ENCODE measurements at regions not wholly inside any gene's neighbourhood (a gene's known extent, or its start where the extent isn't known, plus 50 kb on each side); places are given as distances from the start of the nearest gene placed in this dataset.

DNA sequence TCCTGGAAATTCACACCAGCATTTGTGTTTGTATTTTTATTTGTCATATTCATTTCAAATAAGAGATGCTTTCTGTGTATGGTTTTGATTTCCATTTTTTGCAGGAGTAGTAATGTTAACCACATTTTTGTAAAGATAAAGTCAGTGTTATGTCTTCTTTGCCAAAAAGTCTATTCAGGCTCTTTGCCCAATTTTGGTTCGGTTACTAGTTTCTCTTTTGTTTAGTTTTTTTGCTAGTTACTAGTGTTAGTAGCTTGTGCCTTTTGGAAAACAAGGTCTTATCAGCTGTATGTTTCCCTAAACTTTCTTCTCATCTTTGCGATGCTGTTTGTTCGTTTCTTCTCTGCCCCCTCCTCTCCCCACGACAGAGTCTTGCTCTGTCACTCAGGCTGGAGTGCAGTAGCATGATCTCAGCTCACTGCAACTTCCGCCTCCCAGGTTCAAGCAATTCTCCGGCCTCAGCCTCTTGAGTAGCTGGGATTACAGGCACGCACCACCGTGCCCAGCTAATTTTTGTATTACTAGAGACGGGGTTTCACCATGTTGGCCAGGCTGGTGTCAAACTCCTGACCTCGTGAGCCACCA lies 112.3 kb upstream of the GRK3 start (continued):
- no peak for TF ChIP-seq ZNF101 (CRISPR knock-in tag; IDR thresholded peaks at IDR 0.05; ENCODE audit: borderline replicate concordance, low read depth)
- no peak for TF ChIP-seq ZNF713 (CRISPR knock-in tag; IDR thresholded peaks at IDR 0.05)
- TF ChIP-seq HDAC2 (CRISPR knock-in tag; IDR thresholded peaks at IDR 0.05) = no peak

GRCh38 chr22:25453058-25453457 lies 111.4 kb upstream of the GRK3 start:
- CTCF ChIA-PET (ENCODE audit: low intra/inter-chr PET ratio, low total read pairs) = no interaction called here
- no peak for DNase-seq (ENCODE audit: low spot score)
- H4K20me1 ChIP-seq (ENCODE audit: insufficient read depth, low read length) = peaks cover 26% of the 10 kb centered on the region
- H3K9me3 ChIP-seq (ENCODE audit: low read length) = no peaks in the 10 kb centered on the region
- no peak for FAIRE-seq
- H3K4me1 ChIP-seq (ENCODE audit: insufficient read depth, low read length) = peaks cover 35% of the 10 kb centered on the region
- H3K27me3 ChIP-seq (ENCODE audit: control insufficient read depth in 1 of 2, insufficient read depth in 2 of 2, low read length in 2 of 2) = no peaks in the 10 kb centered on the region; a peak in 1 of 5 replicates
- POLR2A ChIA-PET = no interaction called here
- H2AFZ ChIP-seq (ENCODE audit: low read length) = no peak overlapping the region
- BruUV-seq (replicated peaks) = no TSS peak
- no peak overlapping the region for H3K9ac ChIP-seq (ENCODE audit: insufficient read depth, low read depth, low read length)
- H3K4me3 ChIP-seq (replicated peaks in 1 of 3; ENCODE audit: insufficient read depth in 1 of 3, low read depth in 2 of 3, low read length in 3 of 3) = no peak overlapping the region; a peak in 1 of 6 replicates
- peaks cover 67% of the 10 kb centered on the region for H3K79me2 ChIP-seq (ENCODE audit: insufficient read depth, low read length)
- over 99% methylated on average over 4 of the region's 4 CpGs for WGBS (ENCODE audit: low lambda C conversion rate)
- TF ChIP-seq ZNF430 (CRISPR knock-in tag; IDR thresholded peaks at IDR 0.05) = no peak
- no peak for TF ChIP-seq ZNF883 (CRISPR knock-in tag; IDR thresholded peaks at IDR 0.05; ENCODE audit: not compliant biosample characterization)
- TF ChIP-seq ZMYM2 (CRISPR knock-in tag; IDR thresholded peaks at IDR 0.05) = no peak
- no peak for TF ChIP-seq THAP7 (CRISPR knock-in tag; IDR thresholded peaks at IDR 0.05)
- no peak for TF ChIP-seq TFDP2 (CRISPR knock-in tag; IDR thresholded peaks at IDR 0.05)
- H3K36me3 ChIP-seq (replicated peaks in 1 of 2; ENCODE audit: control insufficient read depth in 1 of 2, insufficient read depth in 2 of 2, low read length in 2 of 2) = peaks cover 11 to 27% of the 10 kb centered on the region in 2 experiments; a peak in 3 of 5 replicates
- H3K27ac ChIP-seq (ENCODE audit: extremely low read length, insufficient read depth, low read length) = no peak overlapping the region
- intact Hi-C loops (cut with micrococcal nuclease; ENCODE audit: unreplicated experiment) = no loop called here
- H3K4me2 ChIP-seq (ENCODE audit: low read depth, low read length) = no peak overlapping the region
- ATAC-seq = no peak
- in situ Hi-C loops (cut with HindIII; ENCODE audit: extremely low pct_ligation_motif_present, low pct_unique_long_range_greater_than_20kb) = no loop called here

Data from HepG2 (cell line).